Fibroblast of the aortic adventitia (primary cell): ENCODE measurements at regions not wholly inside any gene's neighbourhood (a gene's known extent, or its start where the extent isn't known, plus 50 kb on each side); places are given as distances from the start of the nearest gene placed in this dataset.

Source experiments
- DNase-seq: peaks from one replicate; pipeline ENCODE4 v3.0.0-alpha.2; 2010; ENCODE audit warnings: low read depth
- H3K4me3 ChIP-seq: 2 replicates; pipeline ENCODE4 v1.5.1; 2011; ENCODE audit warnings: low read depth, mild to moderate bottlenecking, control low read depth, low read length, moderate library complexity
- CTCF ChIP-seq: IDR thresholded peaks from 2 replicates; pipeline ENCODE4 v1.5.1; 2011; ENCODE audit warnings: mild to moderate bottlenecking, low read length, control low read depth, inconsistent platforms; ENCODE audit not compliant: insufficient read depth

DNA sequence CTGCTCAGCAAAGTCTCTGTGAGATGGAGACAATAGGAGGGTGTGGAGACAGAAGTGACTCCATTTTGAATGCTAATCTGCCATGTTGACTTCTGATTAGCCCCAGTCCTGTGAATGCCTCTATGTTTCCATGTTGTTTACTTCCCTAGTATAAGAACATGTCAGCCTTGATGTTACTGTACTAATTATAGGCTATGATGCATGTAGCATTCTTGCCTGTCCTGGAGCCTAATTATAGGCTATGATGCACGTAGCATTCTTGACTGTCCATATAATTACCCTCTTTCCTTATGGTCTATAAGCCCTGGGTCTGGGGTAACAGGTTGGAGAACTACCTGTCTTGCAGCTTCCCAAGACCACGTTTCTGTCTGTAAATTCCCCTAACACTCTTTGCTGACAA is 353.3 kb upstream of the CLINT1 start:
- H3K4me3 ChIP-seq = no peak overlapping the region
- no peak for DNase-seq
- no peak for TF ChIP-seq CTCF

GRCh38 chr5:158209219-158209908 is 350.4 kb upstream of the CLINT1 start:
- TF ChIP-seq CTCF = no peak
- DNase-seq = no peak
- no peak overlapping the region for H3K4me3 ChIP-seq

- no peak overlapping the region for H3K4me3 ChIP-seq
- no peak for TF ChIP-seq CTCF
- DNase-seq = no peak
These were observed 348.8 kb upstream of the CLINT1 start for GRCh38 chr5:158207733-158208132.

DNA sequence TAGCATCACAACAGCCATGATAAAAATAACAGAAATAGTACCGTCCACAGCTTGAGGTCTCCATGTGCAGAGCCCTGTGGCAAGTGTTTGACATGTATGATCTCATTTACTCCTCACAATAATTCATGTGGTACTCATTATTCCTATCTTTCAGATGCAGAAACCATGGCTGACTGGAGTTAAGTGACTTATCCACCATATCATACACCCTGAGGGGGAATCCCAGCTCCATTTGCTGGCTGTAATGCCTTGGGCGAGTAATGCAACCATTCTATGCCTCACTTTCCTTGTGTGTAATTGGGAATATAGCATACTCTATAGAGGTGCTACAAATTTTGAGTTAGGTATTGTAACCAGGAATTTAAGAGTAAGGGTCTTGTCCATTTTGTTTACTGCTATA is 347.0 kb upstream of the CLINT1 start:
- no peak overlapping the region for H3K4me3 ChIP-seq
- no peak for TF ChIP-seq CTCF
- DNase-seq = no peak

- no peak for TF ChIP-seq CTCF
- no peak for DNase-seq
- no peak overlapping the region for H3K4me3 ChIP-seq
These were observed 344.3 kb upstream of the CLINT1 start for GRCh38 chr5:158203261-158203660.

DNA sequence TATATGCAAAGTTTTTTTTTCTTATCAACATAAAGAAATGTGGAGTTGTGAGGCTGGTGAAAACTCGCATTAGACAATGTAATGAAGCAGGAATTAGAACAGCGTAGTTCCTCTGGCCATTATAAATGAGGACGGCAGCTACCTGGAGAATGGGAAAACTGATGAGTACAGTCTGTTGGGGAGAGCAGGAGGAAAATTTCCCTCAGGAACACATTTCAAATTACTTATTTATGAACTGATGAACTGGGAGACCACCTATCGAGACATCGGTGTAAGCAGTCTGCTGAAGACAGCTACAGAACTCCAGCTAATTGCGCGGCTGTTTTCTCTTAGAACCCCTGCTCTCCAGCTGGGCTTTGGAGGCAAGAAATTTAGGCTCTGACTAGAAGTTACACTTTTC is 343.9 kb upstream of the CLINT1 start:
- no peak overlapping the region for H3K4me3 ChIP-seq
- TF ChIP-seq CTCF = no peak
- no peak for DNase-seq

DNA sequence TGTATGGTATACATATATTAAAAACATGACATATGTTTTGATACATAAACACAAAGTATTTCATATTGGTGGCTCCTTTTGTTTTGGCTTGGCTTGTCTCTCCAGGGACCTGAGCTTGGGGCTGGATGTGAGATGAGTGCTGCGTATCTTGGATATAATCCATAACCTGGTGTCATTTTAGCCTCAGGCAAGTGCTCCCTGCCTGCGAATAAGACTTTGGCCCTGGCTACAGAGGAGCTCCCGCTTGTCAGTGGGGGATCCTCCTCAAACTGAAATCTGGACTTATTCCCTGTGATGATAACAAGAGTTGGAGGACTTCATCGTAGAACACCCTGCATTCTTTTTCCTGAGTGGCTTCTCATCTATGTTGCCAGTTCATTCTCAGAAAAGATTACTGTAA is 341.7 kb upstream of the CLINT1 start:
- H3K4me3 ChIP-seq = no peak overlapping the region
- TF ChIP-seq CTCF = no peak
- DNase-seq = no peak
